ENCODE measurements at regions not wholly inside any gene's neighbourhood (a gene's known extent, or its start where the extent isn't known, plus 50 kb on each side); places are given as distances from the start of the nearest gene placed in this dataset.

DNA sequence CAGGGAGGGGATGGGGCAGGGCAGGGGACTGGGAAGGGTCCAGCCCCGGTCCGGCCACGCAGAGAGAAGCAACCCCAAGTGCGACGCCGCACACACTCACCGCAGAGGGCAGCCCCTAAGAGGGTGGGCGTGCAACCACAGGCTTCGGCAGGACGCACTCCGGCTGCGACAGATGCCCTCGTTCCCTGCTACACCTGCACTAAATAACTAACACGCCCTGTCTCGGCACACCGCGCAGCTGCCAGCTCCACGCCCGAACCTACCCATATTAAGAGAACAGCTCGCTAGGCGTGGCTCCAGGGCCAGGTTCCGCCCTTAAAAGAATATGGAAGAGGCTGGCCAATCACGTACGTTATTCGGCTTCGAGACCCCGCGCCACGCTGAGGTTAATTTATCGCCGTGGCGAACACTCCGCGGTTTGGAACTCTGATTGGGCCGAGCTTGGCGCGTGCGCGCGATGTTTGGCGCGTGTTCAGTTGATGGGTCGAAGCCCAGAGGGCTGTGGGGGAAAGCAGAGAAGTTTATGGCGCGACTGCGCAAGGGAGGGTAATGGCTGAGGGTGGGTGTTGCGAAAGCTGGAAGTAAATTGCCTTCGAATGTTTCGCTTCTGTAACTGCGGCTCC, 91.1 kb downstream of the OR13A1 start:
- H2BK5ac ChIP-seq (ENCODE audit: low read depth, low read length, poor library complexity) = no peak overlapping the region
- H2AFZ ChIP-seq (ENCODE audit: insufficient read depth, low read length, poor library complexity) = no peak overlapping the region
- H4K12ac ChIP-seq (ENCODE audit: low read depth, low read length) = no peak overlapping the region
- H3K27ac ChIP-seq (ENCODE audit: low read depth, low read length) = no peak overlapping the region
- no peak overlapping the region for H4K91ac ChIP-seq (ENCODE audit: low read depth, low read length)
- H2AK5ac ChIP-seq (ENCODE audit: low read length) = no peak overlapping the region
- no peak overlapping the region for H4K8ac ChIP-seq (ENCODE audit: low read depth, low read length)
- H3K23ac ChIP-seq (ENCODE audit: low read length) = no peak overlapping the region
- DNase-seq = peak; percentile 41 to 48
- H3K9ac ChIP-seq (ENCODE audit: low read length) = no peak overlapping the region
- H3K4me1 ChIP-seq (ENCODE audit: control insufficient read depth in 1 of 2, insufficient read depth in 2 of 2, low read length in 2 of 2) = peaks cover 0 to 3% of the 10 kb centered on the region in 2 experiments
- no peaks in the 10 kb centered on the region for H3K79me1 ChIP-seq (ENCODE audit: low read length)
- H3K4ac ChIP-seq (ENCODE audit: low read depth, low read length) = no peak overlapping the region
- no peaks in the 10 kb centered on the region for H3K36me3 ChIP-seq (ENCODE audit: control insufficient read depth in 1 of 2, insufficient read depth in 2 of 2, low read length in 2 of 2)
- no peaks in the 10 kb centered on the region for H3K9me3 ChIP-seq (ENCODE audit: insufficient read depth, low read depth, low read length)
- no peak overlapping the region for H2BK120ac ChIP-seq (ENCODE audit: insufficient read depth, low read length, poor library complexity)
- no CpG with 5 or more reads among the region's 50 CpGs for WGBS (ENCODE audit: extremely low coverage, insufficient coverage, insufficient read length)
- H3K4me3 ChIP-seq (ENCODE audit: low read depth, low read length) = no peak overlapping the region
- H3K4me2 ChIP-seq (ENCODE audit: low read length) = no peak overlapping the region
- H3K18ac ChIP-seq (ENCODE audit: low read length) = no peak overlapping the region
- no peak overlapping the region for H3K14ac ChIP-seq (ENCODE audit: low read length)
- H3K27me3 ChIP-seq (ENCODE audit: insufficient read depth, low read length) = no peaks in the 10 kb centered on the region
- H2BK12ac ChIP-seq (ENCODE audit: low read length) = no peak overlapping the region
- no peaks in the 10 kb centered on the region for H3K79me2 ChIP-seq (ENCODE audit: control insufficient read depth, insufficient read depth, low read length, poor library complexity)

DNA sequence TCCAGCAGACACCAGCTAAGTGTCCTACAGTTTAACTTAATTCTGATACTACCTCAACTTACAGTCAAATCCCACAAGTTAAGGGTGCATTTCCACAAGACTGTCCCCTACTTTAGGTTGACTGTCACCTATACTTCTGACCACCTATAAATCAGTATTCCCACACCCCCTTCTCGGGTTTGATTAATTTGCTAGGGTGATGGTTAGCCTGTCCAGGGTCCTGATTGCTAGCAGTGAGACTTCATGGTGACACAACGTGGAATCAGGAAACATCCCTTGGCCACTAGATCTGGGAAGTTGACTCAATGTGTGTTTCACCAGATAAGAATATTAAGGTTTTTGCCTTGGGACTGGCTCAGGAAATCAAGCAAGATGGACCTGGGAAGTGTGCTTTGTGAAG, 88.4 kb downstream of the OR13A1 start:
- H2BK5ac ChIP-seq (ENCODE audit: low read depth, low read length, poor library complexity) = no peak overlapping the region

DNA sequence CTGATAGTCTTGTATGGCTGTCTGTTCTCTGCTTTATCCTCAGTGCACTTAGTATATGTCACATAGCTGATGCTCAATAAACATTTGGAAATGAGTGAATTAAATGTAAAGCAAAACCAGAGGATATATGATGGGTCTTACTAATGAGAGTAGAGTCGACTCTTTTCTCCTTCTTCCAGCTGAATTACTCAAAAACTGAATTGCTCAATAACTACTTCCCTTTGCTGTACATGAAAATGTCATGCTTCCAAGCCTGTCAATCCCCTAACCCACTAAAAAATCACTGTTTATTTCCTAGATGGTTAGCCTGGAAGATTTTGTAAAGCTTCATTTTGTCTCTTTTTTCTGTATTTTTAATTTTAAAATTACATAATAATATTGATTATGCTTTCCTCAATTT, 88.0 kb downstream of the OR13A1 start:
- Histone ChIP-seq H3K23ac (ENCODE audit: low read length) (no peak overlapping the region), H2BK12ac (ENCODE audit: low read length) (no peak overlapping the region), H3K4ac (ENCODE audit: low read depth, low read length) (no peak overlapping the region), H3K18ac (ENCODE audit: low read length) (no peak overlapping the region), H3K79me2 (ENCODE audit: control insufficient read depth, insufficient read depth, low read length, poor library complexity) (no peaks in the 10 kb centered on the region), H2BK5ac (ENCODE audit: low read depth, low read length, poor library complexity) (no peak overlapping the region), H3K79me1 (ENCODE audit: low read length) (no peaks in the 10 kb centered on the region), H2AK5ac (ENCODE audit: low read length) (no peak overlapping the region), H3K36me3 (ENCODE audit: control insufficient read depth in 1 of 2, insufficient read depth in 2 of 2, low read length in 2 of 2) (no peaks in the 10 kb centered on the region), H3K14ac (ENCODE audit: low read length) (no peak overlapping the region), H3K4me1 (ENCODE audit: control insufficient read depth in 1 of 2, insufficient read depth in 2 of 2, low read length in 2 of 2) (peaks cover 0 to 3% of the 10 kb centered on the region in 2 experiments), H3K9ac (ENCODE audit: low read length) (no peak overlapping the region), H2AFZ (ENCODE audit: insufficient read depth, low read length, poor library complexity) (no peak overlapping the region), H3K4me3 (ENCODE audit: low read depth, low read length) (no peak overlapping the region), H3K27ac (ENCODE audit: low read depth, low read length) (no peak overlapping the region), H3K9me3 (ENCODE audit: insufficient read depth, low read depth, low read length) (no peaks in the 10 kb centered on the region), H3K4me2 (ENCODE audit: low read length) (no peak overlapping the region), H3K27me3 (ENCODE audit: insufficient read depth, low read length) (no peaks in the 10 kb centered on the region), H4K91ac (ENCODE audit: low read depth, low read length) (no peak overlapping the region), H2BK120ac (ENCODE audit: insufficient read depth, low read length, poor library complexity) (no peak overlapping the region), H4K8ac (ENCODE audit: low read depth, low read length) (no peak overlapping the region), H4K12ac (ENCODE audit: low read depth, low read length) (no peak overlapping the region)
- WGBS (ENCODE audit: extremely low coverage, insufficient coverage, insufficient read length) = no CpG with 5 or more reads among the region's 1 CpG
- DNase-seq = no peak

More for the DNA sequence above, 88.4 kb downstream of the OR13A1 start:
- WGBS (ENCODE audit: extremely low coverage, insufficient coverage, insufficient read length) = no CpG with 5 or more reads among the region's 2 CpGs
- Histone ChIP-seq H3K9me3 (ENCODE audit: insufficient read depth, low read depth, low read length) (no peaks in the 10 kb centered on the region), H3K27me3 (ENCODE audit: insufficient read depth, low read length) (no peaks in the 10 kb centered on the region), H4K91ac (ENCODE audit: low read depth, low read length) (no peak overlapping the region), H3K23ac (ENCODE audit: low read length) (no peak overlapping the region), H3K4me3 (ENCODE audit: low read depth, low read length) (no peak overlapping the region), H2AK5ac (ENCODE audit: low read length) (no peak overlapping the region), H2AFZ (ENCODE audit: insufficient read depth, low read length, poor library complexity) (no peak overlapping the region), H3K14ac (ENCODE audit: low read length) (no peak overlapping the region), H3K27ac (ENCODE audit: low read depth, low read length) (no peak overlapping the region), H3K4ac (ENCODE audit: low read depth, low read length) (no peak overlapping the region), H3K36me3 (ENCODE audit: control insufficient read depth in 1 of 2, insufficient read depth in 2 of 2, low read length in 2 of 2) (no peaks in the 10 kb centered on the region), H2BK120ac (ENCODE audit: insufficient read depth, low read length, poor library complexity) (no peak overlapping the region), H4K12ac (ENCODE audit: low read depth, low read length) (no peak overlapping the region), H3K79me1 (ENCODE audit: low read length) (no peaks in the 10 kb centered on the region), H3K79me2 (ENCODE audit: control insufficient read depth, insufficient read depth, low read length, poor library complexity) (no peaks in the 10 kb centered on the region), H2BK12ac (ENCODE audit: low read length) (no peak overlapping the region), H3K4me1 (ENCODE audit: control insufficient read depth in 1 of 2, insufficient read depth in 2 of 2, low read length in 2 of 2) (peaks cover 0 to 3% of the 10 kb centered on the region in 2 experiments), H4K8ac (ENCODE audit: low read depth, low read length) (no peak overlapping the region), H3K18ac (ENCODE audit: low read length) (no peak overlapping the region), H3K9ac (ENCODE audit: low read length) (no peak overlapping the region), H3K4me2 (ENCODE audit: low read length) (no peak overlapping the region)
- DNase-seq = no peak

DNA sequence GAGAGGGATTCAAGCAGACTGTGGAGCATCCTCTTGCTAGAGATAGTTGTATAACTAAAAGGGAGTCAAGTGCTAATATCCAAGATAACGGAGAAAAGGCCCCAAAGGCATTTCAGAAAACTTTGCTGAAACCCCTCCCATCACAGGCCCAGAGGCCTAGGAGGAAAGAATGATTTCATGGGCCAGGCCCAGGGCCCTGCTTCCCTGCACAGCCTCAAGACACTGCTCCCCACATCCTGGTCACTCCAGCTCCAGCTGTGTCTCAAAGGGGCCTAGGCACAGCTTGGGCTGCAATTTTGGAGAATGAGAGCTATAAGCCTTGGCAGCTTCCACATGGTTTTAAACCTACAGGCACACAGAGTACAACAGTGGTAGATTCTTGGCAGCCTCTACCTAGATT, 85.6 kb downstream of the OR13A1 start:
- Histone ChIP-seq H3K23ac (ENCODE audit: low read length) (no peak overlapping the region), H3K27me3 (ENCODE audit: insufficient read depth, low read length) (no peaks in the 10 kb centered on the region), H3K9me3 (ENCODE audit: insufficient read depth, low read depth, low read length) (no peaks in the 10 kb centered on the region), H3K27ac (ENCODE audit: low read depth, low read length) (no peak overlapping the region), H4K91ac (ENCODE audit: low read depth, low read length) (no peak overlapping the region), H2BK120ac (ENCODE audit: insufficient read depth, low read length, poor library complexity) (no peak overlapping the region), H4K12ac (ENCODE audit: low read depth, low read length) (no peak overlapping the region), H3K18ac (ENCODE audit: low read length) (no peak overlapping the region), H2AFZ (ENCODE audit: insufficient read depth, low read length, poor library complexity) (no peak overlapping the region), H3K79me2 (ENCODE audit: control insufficient read depth, insufficient read depth, low read length, poor library complexity) (no peaks in the 10 kb centered on the region), H2AK5ac (ENCODE audit: low read length) (no peak overlapping the region), H3K14ac (ENCODE audit: low read length) (no peak overlapping the region), H4K8ac (ENCODE audit: low read depth, low read length) (no peak overlapping the region), H3K4me1 (ENCODE audit: control insufficient read depth in 1 of 2, insufficient read depth in 2 of 2, low read length in 2 of 2) (peaks cover 0 to under 1% of the 10 kb centered on the region in 2 experiments), H2BK12ac (ENCODE audit: low read length) (no peak overlapping the region), H3K9ac (ENCODE audit: low read length) (no peak overlapping the region), H3K4ac (ENCODE audit: low read depth, low read length) (no peak overlapping the region), H3K79me1 (ENCODE audit: low read length) (no peaks in the 10 kb centered on the region), H2BK5ac (ENCODE audit: low read depth, low read length, poor library complexity) (no peak overlapping the region), H3K36me3 (ENCODE audit: control insufficient read depth in 1 of 2, insufficient read depth in 2 of 2, low read length in 2 of 2) (no peaks in the 10 kb centered on the region), H3K4me3 (ENCODE audit: low read depth, low read length) (no peak overlapping the region), H3K4me2 (ENCODE audit: low read length) (no peak overlapping the region)
- no CpG with 5 or more reads among the region's 1 CpG for WGBS (ENCODE audit: extremely low coverage, insufficient coverage, insufficient read length)
- DNase-seq = no peak
